Activated T-cell treated with anti-CD3 and anti-CD28 coated beads, Interleukin-2, amount 50 U/mL, for 1 hour (primary cell): ENCODE measurements at regions not wholly inside any gene's neighbourhood (a gene's known extent, or its start where the extent isn't known, plus 50 kb on each side); places are given as distances from the start of the nearest gene placed in this dataset.

Experiments used
- DNase-seq: peaks from one replicate; pipeline ENCODE4 v3.0.0-alpha.2; 2020

DNA sequence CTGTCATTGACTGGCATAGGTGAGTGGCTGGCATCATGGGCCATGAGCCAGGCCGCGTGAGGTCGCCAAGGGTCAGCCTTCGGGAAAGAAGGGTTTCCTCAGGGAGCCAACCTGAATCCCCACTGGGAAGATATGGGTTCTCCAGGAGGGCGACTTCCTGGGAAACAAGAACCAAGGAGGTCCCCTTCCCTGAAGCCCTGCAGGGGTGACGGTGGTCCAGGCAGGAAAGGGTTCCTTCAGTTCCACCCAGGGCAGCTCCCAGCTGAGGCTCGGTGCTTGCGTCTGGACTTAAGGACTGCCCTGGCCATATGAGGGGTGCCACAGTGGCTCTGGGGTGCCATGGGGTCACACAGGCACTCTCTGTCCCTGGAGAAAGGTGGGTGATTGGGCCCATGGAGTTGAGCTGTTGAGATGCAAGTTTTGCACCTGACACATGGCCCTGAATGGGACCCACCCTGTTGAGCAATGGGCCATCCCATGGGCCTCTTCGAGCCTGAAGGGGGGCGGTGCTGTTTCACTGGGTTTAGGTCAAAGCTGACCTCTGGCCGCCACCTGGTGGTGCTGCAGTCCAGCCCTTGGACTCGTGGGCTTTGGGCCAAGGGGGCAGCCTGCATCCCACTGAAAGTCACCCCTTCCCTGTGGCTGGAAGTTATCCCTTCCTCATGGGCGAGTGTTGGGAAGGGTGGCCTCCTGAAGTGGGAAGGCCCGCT lies 228.1 kb downstream of the SNRPN start:
- no peak for DNase-seq

DNA sequence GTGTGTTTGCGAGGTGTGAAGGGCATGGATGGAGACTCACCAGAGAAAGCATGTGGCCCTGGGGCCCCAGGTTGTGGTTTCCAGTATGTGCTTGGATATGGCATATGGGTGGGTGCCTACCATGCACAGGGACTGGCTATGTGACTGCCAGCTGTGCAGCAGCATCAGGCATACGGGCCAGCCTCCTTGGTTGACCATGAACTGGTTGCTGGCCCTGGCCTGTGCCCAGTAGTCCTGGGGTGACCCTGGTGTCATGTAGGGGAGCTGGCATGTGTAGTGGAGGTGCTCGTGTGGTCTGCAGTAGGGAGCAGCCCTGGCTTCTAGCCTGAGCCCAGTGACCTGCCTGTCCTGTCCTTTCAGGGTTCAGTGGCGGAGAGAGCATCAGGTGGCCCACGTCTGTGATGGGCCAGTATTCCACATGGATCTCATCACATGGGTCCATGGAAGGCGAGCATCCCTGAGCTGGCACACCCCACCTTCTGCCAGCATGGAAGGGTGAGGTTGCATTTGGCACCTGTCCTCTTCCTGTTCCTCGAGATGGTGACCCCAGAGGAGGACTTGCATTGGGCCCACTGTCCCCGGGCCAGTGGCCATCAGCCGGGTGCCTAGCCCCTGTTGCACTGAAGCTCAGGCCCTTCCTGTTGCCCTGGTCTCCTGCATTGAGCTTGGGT lies 228.9 kb downstream of the SNRPN start:
- no peak for DNase-seq

DNA sequence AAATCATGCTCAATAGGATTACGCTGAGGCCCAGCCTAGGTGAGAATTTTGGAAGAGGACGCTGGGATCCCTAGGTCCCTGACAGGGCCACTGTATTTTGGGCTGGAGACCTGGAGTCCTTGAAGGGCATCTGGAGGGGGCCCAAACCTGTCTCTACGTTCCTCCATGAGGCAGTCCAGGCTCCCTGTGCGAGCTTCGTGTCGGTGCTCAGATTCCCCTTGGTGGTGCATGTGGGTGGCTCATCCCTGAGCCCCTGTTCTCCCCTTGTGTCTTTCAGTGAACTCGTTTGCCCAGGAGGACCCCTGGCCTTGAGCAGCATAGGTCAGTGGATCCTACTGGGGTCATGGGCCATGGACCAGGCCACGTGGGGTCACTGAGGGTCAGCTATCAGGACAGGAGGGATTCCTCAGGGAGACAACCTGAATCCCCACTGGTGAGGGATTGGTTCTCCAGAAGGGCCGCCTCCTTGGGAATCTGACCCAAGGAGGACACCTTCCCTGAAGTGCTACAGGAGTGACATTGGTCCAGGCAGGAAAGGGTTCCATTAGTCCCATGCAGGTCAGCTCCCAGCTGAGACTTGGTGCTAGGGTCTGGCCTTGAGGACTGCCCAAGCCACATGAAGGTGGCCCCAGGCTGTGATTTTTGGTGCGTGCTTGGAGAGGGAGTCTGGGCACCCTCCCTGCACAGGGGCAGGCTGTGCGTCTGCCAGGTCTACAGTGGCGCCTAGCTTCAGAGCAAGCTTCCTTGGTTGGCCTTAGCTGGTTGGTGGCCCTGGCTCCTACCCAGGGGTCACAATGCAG lies 229.8 kb downstream of the SNRPN start:
- DNase-seq, result no peak

DNA sequence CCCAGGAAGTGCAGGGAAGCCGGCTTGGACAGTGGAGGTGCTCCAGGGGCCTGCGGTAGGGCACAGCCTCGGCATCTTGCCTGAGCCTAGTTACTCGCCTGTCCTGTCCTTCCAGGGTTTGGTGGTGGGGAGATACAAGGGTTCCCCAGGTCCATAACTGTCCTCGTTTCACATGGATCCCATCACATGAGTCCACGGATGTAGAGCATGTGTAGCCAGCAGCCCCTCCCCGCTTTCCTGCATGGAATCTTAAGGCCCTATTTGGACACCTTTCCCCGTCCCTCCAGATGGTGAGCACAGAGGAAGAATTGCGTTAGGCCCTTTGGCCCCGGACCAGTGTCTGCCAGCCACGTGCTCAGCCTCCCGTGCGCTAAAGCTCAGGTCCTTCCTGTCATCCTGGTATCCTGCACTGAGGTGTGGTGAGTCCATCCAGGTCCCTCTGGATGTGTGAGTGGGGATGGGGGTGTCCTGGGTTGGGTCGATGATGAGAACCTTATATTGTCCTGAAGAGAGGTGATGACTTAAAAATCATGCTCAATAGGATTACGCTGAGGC lies 230.4 kb downstream of the SNRPN start:
- no peak for DNase-seq

DNA sequence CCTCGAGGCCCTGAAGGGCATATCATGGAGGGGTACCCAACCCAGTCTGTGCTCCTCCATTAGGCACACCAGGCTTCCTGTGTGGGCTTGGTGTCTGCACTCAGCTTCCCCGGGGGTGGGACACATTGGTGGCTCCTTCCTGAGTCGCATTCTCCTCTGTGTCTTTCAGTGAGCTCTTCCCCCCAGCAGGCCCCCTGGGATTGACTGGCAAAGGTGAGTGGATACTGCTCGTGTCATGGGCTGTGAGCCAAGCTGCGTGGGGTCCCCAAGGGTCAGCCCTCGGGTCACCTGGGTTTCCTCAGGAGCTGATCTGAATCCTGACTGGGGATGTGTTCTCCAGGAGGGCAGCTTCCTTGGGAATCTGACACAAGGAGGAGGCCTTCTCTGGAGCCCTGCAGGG lies 231.0 kb downstream of the SNRPN start:
- no peak for DNase-seq

DNA sequence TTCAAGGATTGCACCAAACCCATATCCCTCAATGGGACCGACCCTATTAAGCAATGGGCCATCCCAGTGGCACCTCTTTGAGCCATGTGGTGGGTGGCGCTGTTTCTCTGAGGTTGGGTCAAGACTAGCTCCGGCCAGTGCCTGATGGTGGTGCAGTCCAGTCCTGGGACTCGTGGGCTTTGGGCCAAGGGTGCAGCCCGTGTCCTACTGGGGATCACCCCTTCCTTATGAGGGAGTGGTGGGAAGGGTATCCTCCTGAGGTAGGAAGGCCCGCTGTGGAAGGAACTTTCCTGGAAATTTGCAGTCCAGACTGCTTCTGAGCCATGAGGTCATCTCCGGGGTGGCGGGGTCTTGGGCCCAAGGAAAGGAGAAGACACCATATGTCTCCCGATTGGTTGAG lies 231.6 kb downstream of the SNRPN start:
- no peak for DNase-seq

DNA sequence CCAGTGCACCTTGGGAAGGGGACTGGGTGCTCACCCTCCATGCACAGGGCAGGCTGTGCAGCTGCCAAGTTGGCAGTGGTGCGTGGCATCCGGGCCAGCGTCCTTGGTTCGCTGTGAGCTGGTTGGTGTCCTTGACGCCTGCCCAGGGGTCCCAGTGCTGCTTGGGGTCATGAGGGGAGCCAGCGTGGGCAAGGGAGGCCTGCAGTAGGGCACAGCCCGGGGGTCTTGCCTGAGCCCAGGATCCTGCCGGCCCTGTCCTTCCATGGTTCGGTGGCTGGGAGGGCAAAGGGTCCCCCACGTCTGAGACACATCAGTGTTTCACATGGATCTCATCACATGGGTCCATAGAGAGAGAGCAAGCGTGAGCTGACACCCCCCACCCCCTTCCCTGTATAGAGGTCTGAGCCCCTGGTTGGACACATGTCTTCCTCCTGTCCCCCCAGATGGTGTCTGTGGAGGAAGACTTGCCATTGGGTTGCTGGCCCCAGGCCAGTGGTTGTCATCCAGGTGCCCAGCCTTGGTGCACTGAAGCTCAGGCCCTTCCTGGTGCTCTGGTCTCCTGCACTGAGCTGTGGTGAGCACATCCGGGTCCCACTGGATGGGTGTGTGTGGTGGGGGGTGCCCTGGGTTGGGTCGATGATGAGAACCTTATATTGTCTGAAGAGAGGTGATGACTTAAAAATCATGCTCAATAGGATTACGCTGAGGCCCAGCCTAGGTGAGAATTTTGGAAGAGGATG lies 232.3 kb downstream of the SNRPN start:
- DNase-seq, result no peak

DNA sequence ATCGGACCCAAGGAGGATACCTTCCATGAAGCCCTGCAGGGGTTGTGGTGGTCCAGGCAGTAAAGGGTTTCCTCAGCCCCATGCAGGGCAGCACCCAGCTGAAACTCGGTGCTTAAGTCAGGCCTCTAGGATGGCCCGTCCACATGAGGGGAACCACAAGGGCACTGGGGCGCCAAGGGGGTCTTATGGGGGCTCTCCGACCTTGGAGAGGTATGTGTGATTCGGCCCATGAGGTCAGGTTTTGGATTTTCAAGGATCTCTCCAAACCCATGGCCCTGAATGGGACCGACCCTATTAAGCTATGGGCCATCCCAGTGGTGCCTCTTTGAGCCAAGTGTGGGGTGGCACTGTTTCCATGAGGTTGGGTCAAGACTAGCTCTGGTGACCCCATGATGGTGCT lies 233.3 kb downstream of the SNRPN start:
- DNase-seq, result no peak

DNA sequence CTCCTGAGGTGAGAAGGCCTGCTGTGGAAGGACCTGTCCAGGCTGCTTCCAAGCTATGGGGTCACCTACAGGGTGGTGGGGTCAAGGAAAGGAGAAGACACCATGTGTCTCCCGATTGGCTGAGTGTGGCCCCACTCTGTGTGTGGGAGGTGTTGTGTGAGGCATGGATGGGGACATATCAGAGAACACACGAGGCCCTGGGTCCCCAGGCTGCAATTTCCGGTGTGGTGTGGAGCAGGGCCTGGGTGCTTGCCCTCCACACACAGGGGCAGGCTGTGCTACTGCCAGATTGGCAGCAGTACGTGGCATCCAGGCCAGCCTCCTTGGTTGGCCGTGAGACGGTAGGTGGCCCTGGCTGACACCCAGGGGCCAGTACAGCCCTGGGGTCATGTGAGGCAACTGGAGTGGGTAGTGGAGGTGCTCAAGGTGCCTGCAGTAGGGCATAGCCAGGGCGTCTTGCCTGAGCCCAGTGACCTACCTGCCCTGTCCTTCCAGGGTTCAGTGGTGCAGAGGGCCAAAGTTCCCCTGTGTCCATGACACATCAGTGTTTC lies 233.8 kb downstream of the SNRPN start:
- no peak for DNase-seq

DNA sequence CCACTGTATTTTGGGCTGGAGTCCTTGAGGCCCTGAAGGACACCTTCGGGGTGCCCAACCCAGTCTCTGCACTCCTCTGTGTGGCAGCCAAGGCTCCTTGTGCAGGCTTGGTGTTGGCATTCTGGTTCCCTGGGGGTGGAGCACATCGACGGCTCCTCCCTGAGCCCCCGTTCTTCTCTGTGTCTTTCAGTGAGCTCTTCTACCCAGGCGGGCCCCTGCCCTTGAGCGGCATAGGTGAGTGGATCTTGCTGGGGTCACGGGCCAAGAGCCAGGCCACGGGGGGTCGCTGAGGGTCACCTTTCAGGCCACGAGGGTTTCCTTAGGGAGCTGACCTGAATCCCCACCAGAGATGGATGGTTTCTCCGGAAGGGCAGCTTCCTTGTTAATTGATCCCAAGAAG lies 234.8 kb downstream of the SNRPN start:
- DNase-seq, result no peak

DNA sequence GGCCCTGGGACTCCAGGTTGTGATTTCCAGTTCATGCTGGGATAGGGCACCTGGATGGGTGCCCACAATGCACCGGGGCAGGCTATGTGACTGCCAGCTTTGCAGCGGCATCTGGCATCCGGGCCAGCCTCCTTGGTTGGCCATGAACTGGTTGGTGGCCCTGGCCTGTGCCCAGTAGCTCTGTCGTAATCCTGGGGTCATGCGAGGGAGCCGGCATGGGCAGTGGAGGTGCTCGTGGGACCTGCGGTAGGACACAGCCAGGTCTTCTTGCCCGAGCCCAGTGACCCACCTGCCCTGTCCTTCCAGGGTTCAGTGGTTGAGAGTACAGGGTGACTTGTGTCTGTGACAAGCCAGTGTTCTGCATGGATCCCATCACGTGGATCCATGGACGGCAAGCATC lies 237.9 kb downstream of the SNRPN start:
- no peak for DNase-seq

DNA sequence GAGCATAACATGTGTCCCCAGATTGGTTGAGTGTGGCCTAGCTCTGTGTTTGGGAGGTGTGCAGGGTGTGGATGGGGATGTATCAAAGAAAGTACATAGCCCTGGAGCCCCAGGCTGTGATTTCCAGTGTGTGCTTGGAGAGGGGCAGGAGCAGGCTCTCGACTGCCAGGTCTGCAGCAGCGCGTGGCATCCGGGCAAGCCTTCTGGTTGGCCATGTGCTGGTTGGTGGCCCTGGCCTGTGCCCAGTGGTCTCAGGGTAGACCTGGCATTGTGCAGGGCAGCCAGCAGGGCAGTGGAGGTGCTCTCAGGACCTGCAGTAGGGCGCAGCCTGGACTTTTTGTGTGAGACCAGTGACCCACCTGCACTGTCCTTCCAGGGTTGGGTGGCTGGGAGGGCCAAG lies 231.5 kb downstream of the UBE3A start:
- no peak for DNase-seq

DNA sequence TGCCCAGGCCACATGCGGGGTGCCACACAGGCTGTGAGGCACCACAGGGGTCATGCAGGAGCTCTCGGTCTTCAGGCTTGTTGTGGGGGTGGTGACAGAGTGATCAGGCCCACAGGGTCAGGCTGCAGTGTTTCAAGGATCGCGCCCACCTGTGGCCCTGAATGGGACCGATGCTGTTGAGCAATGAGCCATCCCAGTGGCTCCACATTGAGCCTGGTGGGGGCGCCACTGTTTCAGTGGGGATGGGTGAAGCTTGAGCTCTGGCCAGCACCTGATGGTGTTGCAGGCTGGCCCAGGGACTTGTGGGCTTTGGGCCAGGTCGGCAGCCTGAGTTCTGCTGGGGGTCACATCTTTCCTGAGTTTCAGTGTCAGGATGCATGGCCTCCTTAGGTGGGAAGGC lies 230.1 kb downstream of the UBE3A start:
- no peak for DNase-seq

DNA sequence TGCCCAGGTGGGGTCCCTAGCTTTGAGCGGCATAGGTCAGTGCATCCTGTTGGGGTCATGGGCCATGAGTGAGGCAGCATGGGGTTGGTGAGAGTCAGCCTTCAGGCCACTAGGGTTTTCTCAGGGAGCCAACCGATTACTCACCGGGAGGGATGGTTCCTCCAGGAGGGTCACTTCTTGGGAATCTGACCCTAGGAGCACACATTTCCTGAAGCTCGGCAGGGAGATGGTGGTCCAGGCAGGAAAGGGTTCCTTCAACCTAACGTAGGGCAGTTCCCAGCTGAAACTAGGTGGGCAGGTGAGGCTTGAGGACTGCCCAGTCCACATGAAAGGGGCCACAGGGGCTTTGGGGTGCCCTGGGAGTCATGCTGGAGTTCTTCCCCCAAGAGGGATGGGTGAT lies 218.0 kb downstream of the UBE3A start:
- DNase-seq, result no peak

DNA sequence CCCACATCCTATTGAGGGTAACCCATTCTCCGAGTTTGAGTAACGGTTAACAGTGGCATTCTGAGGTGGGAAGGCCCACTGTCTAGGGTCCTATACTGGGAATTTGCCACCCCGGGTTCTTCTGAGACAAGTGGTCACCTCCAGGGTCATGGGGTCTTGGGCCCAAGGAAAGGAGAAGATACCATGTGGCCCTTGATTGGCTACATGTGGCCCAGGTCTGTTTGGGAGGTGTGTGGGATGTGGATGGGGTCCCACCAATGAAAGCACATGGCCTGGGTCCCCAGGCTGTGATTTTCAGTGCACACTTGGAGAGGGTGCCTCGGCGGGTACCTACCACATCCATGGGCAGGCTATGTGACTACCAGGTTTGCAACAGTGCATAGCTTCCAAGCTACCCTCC lies 214.4 kb downstream of the UBE3A start:
- DNase-seq, result no peak

DNA sequence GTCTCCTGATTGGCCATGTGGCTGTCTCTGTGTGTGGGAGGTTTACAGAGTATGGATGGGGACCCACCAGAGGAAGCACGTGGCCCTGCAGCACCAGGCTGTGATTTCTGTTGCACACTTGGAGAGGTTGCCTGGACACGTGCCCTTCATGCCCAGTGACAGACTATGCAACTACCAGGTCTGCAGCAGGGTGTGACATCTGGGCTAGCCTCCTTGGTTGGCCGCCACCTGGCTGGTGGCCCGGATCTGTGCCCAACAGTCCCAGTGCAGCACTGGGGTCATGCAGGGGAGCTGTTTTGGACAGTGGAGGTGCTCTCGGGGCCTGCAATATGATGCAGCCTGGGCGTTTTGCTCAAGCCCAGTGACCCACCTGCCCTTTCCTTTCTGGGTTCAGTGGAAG lies 212.5 kb downstream of the UBE3A start:
- no peak for DNase-seq

DNA sequence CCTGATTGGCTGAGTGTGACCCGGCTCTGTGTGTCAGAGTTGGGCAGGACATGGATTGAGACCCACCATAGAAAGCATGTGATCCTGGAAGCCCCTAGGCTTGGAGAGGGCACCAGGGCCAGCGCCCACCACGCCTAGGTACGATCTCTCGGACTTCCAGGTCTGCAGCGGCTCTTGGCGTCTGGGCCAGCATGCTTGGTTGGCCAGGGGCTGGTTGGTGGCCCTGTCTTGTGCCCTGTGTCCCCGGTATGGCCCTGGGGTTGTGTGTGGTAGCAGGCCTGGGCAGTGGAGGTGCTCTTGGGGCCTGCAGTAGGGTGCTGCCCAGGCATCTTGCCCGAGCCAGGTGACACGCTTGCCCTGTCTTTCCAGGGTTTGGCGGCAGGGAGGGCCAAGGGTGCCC lies 210.6 kb downstream of the UBE3A start:
- DNase-seq, result no peak

DNA sequence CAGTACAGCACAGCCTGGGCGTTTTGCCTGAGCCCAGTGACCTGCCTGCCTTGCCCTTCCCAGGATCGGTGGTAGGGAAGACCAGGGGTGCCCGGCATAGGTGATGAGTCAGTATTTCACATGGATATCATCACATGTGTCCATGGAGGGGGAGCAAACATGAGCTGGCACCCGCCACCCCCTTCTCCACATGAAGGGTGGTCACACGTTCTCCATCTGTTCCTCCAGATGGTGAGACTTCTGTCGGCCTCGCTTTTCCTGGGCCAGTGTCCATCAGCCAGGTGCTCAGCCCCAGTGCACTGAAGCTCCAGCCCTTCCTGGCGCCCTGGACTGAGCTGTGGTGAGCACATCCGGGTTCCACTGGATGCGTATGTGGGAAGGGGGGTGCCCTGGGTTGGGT lies 208.4 kb downstream of the UBE3A start:
- no peak for DNase-seq

DNA sequence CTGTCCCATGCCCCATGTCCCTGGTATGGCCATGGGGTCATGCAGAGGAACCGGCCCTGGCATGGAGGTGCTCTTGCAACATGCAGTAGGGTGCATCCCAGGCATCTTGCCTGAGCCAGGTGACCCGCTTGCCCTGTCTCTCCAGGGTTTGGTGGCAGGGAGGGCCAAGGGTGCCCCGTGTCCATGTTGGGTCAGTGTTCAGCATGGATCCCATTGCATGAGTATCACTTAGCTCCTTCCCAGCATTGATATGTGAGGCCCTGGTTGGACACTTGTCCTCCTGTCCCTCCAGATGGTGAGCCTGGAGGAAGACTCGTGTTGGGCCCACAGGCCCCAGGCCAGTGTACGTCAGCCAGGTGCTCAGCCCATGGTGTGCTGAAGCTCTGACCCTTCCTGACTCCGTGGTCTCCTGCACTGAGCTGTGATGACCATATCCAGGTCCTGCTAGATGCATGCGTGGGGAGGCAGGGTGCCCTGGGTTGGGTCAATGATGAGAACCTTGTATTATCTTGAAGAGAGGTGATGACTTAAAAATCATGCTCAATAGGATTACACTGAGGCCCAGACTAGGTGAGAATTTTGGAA lies 205.0 kb downstream of the UBE3A start:
- no peak for DNase-seq

DNA sequence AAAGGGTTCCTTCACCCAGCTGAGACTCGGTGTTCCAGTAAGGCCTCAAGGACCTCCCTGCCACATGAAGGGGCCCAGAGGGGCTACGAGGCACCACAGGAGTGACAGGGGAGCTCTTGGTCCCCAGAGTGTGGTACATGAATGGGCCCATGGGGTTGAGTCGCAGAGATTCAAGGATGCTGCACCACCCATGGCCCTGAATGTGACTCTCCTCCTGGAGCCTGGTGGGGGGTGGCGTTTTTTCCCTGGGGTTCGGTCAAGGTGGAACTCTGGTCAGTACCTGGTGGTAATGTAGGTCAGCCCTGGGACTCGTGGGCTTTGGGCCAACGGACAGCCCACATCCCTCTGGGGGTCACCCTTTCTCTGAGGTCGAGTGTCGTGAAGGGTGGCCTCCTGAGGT lies 204.0 kb downstream of the UBE3A start:
- DNase-seq, result no peak

DNA sequence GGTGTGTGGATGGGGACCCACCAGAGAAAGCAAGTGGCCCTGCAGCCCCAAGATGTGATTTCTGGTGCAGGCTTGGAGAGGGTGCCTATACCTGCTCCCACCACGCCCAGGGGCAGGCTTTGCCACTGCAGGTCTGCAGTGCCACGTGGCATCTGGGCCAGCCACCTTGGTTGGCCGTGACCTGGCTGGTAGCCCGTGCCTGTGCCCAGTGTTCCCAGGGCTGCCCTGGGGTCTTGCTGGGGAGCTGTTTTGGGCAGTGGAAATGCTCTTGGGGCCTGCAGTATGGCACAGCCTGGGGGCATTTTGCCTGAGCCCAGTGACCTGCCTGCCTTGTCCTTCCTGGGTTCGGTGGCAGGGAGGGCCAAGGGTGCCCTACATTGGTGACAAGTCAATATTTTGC lies 203.4 kb downstream of the UBE3A start:
- no peak for DNase-seq

DNA sequence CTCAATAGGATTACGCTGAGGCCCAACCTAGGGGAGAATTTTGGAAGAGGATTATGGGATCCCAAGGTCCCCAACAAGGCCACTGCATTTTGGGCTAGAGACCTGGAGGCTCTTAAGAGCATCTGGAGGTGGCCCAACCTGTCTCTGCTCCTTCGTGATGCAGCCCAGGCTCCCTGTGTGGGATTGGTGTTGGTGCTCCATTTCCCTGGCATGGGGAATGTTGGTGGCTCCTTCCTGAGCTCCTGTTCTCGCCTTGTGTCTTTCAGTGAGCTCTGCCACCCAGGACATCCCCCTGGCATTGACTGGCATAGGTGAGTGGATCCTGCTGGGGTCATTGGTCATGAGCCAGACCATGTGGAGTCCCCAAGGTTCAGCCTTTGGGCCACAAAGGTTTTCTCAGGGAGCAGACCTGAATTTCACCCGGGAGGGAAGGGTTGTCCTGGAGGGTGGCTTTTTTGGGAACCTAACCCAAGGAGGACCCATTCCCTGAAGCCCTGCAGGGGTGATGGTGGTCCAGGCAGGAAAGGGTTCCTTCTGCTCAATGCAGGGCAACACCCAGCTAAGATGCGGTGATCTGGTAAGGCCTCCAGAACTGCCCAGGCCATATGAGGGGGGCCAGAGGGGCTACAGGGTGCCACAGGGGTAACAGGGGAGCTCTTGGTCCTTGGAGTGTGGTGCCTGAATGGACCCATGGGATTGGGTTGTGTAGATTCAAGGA lies 202.5 kb downstream of the UBE3A start:
- no peak for DNase-seq
